ENCODE measurements at regions not wholly inside any gene's neighbourhood (a gene's known extent, or its start where the extent isn't known, plus 50 kb on each side); places are given as distances from the start of the nearest gene placed in this dataset.

DNA sequence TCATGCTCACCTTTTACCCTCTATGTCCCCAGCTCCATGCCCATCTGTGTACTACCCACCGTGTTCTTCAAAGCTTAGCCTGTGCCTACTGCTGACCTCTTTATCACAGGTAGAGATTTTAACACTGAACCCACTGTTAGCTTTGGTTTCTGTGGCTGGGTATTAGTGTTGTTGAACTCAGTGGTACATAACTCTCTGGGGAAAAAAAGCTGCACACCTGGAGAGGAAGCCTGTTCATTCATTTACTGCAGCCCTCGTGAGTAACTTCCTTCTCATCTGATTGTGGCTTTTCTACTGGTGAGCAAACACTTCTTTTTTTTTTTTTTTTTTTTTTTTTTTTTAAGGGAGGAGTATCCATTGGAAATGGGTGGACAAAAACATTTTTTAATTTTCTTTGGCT is 326.3 kb downstream of the CCSER2 start:
- no peak for TF ChIP-seq POLR2A (IDR thresholded peaks at IDR 0.05; ENCODE audit: low read depth, low read length)
- TF ChIP-seq POLR2AphosphoS5 (IDR thresholded peaks at IDR 0.05; ENCODE audit: low read depth, low read length), result no peak
- no peak for TF ChIP-seq TAF1 (IDR thresholded peaks at IDR 0.05; ENCODE audit: borderline replicate concordance, low read depth, low read length)
- FAIRE-seq, result no peak
- DNase-seq (ENCODE audit: insufficient read length), result no peak

DNA sequence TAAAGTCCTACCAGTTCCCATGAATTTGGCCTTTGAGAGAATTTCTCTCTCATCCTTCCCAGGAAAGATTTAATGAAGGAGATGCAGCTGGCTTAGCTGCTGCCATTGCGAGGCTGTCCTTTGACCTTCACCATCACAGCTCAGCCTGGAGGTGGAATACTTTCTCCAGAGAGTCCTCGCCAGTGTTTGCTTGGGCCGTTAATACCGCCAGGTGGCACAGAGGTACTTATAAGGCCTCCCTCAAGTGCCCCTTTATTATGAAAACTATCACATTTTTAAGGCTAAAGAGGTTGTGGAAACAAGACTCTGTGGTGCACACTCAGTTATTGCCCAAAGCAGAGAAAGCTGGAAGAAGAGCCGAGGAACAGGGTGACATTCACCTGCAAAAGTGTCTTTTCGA is 330.6 kb downstream of the CCSER2 start:
- DNase-seq (ENCODE audit: insufficient read length) (no peak), FAIRE-seq (no peak)
- TF ChIP-seq POLR2A (IDR thresholded peaks at IDR 0.05; ENCODE audit: low read depth, low read length) (no peak), TAF1 (IDR thresholded peaks at IDR 0.05; ENCODE audit: borderline replicate concordance, low read depth, low read length) (no peak), POLR2AphosphoS5 (IDR thresholded peaks at IDR 0.05; ENCODE audit: low read depth, low read length) (no peak)

DNA sequence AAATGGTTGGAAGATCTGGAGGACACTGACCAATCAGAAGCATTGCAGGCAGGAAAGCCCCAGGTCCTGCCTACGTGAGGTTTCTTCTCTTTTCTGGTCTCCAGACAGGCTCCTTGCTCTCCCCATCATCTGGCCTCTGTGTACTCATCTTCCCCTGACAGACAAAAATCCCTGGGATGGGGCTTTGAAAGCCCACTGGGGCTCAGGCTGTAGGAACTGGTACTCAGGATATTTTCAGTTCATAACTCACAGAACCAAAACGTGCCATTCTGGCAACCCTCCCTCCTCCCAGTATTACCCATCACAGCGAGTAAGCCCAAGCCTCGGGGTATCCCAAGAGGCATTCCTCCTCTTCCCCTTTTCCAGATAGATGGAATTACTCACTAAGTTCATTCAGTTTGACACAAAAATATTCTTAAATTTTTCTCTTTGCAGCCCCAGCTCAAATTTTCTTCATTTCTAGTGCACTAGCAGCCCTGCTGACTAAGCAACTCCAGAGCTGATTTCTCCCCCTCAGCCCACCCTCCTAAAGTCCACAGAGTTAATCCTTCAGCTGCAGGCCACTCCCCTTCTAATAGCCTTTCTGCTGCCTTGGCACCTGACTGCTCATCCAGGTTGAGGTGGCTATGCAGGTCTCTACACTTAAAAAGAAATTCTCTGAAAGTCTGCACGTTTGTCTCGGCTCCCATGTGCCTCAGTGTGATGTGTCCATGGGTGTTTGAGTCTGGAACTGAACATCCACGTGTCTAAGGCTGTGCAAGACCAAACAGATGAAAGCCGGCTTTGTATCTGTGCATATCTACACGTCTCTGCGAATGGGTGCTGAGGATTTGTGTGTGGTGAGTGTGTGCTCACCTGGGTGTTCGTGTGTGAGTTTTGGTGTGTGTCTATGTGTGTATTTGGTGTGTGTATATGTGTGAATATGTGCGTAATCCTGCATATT is 331.4 kb downstream of the CCSER2 start:
- TF ChIP-seq POLR2AphosphoS5 (IDR thresholded peaks at IDR 0.05; ENCODE audit: low read depth, low read length) (no peak), TAF1 (IDR thresholded peaks at IDR 0.05; ENCODE audit: borderline replicate concordance, low read depth, low read length) (no peak), POLR2A (IDR thresholded peaks at IDR 0.05; ENCODE audit: low read depth, low read length) (no peak)
- FAIRE-seq (no peak), DNase-seq (ENCODE audit: insufficient read length) (no peak)

DNA sequence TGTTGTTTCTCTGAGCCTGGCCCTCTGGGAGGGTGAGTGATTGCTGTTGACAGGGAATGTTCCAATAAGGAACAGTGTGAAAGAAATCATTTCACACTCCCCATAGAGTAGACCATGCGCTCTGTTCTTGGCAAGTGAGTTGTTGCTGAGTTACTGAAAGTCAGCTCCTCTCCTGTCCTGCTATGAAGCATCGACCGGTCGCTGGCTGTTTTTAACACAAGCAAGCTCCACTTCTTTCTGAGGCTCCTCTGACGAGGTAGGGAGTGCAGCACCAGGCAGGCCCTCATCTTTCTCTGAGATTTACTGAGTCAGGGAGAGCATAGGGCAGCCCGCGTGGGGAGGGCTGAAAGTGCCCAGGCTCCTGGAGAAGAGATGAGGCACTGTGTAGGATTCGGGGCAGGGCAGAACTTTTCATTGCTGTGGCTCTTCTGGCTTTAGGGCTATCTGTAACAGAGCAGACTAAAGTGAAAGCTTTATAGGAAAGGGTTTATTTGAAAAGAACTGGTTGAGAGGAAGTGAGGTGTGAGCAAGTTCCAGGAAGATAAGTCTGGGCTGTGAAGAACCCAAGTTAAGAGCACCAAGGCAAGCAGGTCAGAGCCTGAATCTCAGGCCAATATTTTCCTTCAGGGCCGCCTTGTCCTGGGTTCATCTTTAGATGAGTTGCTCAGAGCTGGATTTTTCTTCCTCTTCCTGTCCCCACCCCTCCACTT is 332.2 kb downstream of the CCSER2 start:
- TF ChIP-seq TAF1 (IDR thresholded peaks at IDR 0.05; ENCODE audit: borderline replicate concordance, low read depth, low read length) (no peak), POLR2A (IDR thresholded peaks at IDR 0.05; ENCODE audit: low read depth, low read length) (no peak), POLR2AphosphoS5 (IDR thresholded peaks at IDR 0.05; ENCODE audit: low read depth, low read length) (no peak)
- no peak for DNase-seq (ENCODE audit: insufficient read length)
- no peak for FAIRE-seq

DNA sequence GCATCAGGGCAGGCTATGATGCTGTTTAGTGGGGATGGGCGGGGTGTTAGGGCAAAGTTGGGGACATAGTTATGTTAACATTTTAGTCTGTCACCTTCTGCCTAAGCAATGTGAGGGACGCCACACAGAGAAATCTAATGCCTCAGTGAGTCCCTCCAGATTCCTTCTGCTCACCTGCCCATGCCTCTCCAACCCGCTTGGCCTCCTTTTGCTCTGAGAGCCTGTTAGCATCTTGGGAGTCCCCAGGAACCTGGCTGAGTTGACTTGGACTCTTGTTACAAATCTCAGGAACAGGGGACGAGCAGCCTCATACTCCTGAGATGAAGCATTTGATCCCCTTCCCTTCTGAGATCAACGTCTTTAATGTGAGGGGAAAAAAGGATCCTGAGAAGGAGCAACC is 336.8 kb downstream of the CCSER2 start:
- TF ChIP-seq POLR2A (IDR thresholded peaks at IDR 0.05; ENCODE audit: low read depth, low read length), result no peak
- no peak for TF ChIP-seq TAF1 (IDR thresholded peaks at IDR 0.05; ENCODE audit: borderline replicate concordance, low read depth, low read length)
- no peak for TF ChIP-seq POLR2AphosphoS5 (IDR thresholded peaks at IDR 0.05; ENCODE audit: low read depth, low read length)
- DNase-seq (ENCODE audit: insufficient read length) (no peak), FAIRE-seq (no peak)

DNA sequence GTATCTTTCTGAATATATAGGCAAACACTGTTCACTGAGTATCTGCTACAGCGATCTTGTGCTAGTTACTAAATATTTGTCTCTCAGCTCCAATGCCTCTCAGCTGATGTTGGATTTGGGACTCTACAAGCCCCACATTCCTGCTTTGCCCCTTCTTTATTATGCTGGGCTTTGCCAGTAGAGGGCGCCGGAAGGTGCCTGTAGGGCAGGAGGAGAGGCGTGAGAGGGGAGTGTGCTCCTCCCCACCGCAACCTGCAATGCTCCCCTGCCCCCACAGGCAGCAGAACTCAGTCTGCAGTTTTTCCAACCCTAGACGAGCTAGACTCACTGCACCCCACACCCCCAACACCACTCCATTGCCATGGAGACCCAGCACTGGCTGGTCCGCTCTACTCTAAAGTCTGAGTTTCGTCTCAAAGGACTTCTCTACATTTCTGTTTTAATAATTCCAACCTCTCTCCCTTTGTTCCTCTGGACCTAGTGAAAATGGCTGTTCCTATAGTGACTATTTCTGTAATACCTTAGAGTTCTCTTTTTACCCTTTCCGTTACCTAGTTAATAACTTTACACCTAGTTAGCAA is 337.6 kb downstream of the CCSER2 start:
- FAIRE-seq (no peak), DNase-seq (ENCODE audit: insufficient read length) (peak; percentile 14)
- TF ChIP-seq POLR2A (IDR thresholded peaks at IDR 0.05; ENCODE audit: low read depth, low read length) (no peak), TAF1 (IDR thresholded peaks at IDR 0.05; ENCODE audit: borderline replicate concordance, low read depth, low read length) (no peak), POLR2AphosphoS5 (IDR thresholded peaks at IDR 0.05; ENCODE audit: low read depth, low read length) (no peak)

DNA sequence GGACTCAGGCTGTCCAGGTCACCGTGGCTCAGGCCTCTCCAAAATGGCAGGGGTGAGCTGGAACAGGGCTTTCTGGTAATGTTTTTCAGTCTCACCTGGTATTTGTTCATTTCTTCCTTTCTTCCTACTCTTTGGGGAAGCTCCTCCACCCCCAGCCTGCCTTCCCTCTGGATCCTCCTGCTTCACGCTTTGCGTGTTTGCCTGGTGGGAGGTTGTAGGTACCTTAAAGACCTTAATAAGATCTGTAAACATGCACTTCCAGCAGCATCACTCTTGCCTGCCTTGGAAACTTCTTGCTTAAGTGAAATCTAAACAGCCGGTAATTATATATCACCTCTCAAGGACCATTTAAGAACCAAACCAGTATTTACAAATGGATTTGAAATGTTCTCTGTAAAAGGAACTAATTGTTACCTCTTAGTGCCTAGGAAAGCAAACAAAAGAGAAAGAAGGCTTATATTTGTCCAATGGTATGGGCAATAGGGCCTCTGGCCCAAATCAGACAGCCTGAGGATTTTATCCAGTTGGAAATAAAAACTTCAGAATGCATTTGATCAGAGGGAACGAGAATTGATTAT is 339.9 kb downstream of the CCSER2 start:
- FAIRE-seq (no peak), DNase-seq (ENCODE audit: insufficient read length) (no peak)
- no peak for TF ChIP-seq POLR2A (IDR thresholded peaks at IDR 0.05; ENCODE audit: low read depth, low read length)
- TF ChIP-seq POLR2AphosphoS5 (IDR thresholded peaks at IDR 0.05; ENCODE audit: low read depth, low read length), result no peak
- TF ChIP-seq TAF1 (IDR thresholded peaks at IDR 0.05; ENCODE audit: borderline replicate concordance, low read depth, low read length), result no peak

DNA sequence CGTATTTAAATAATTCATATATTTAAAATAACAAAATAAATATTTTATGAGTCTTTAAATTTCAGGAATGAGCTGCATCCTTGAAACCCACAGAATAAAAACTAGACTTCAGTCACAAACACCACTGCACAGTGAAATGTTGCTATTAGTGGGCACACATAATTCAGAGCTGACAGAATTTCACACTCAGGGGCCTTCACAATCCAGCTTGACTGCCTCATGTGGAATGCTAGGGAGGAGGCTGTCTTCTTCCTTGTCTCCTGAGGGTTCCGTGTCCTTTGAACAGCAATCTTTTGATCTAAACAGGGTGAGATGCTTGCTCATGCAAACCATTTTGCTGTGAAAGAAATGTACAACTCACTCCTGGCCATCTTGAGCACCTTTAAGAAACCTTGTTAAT is 346.7 kb downstream of the CCSER2 start:
- FAIRE-seq, result no peak
- no peak for DNase-seq (ENCODE audit: insufficient read length)
- TF ChIP-seq POLR2AphosphoS5 (IDR thresholded peaks at IDR 0.05; ENCODE audit: low read depth, low read length) (no peak), POLR2A (IDR thresholded peaks at IDR 0.05; ENCODE audit: low read depth, low read length) (no peak), TAF1 (IDR thresholded peaks at IDR 0.05; ENCODE audit: borderline replicate concordance, low read depth, low read length) (no peak)

DNA sequence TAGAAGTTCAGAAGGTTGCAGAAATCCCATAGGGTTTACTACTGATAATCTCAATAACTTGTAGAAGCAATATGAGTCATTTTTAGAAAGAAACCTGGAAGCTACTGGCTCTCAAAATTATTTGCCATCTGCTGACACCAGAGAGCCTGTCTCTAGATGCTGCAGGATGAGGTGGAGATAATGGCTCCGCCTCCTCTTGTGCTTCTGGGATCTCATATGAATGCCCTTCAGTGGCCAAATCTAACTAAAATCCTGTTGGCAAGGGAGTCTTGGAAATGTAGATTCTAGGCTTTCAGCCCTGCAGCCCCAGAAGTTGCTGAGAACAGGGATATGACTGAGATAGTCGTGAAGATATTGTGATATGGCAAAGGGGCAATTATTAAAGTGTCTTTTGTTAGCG is 348.1 kb downstream of the CCSER2 start:
- DNase-seq (ENCODE audit: insufficient read length), result no peak
- TF ChIP-seq TAF1 (IDR thresholded peaks at IDR 0.05; ENCODE audit: borderline replicate concordance, low read depth, low read length) (no peak), POLR2A (IDR thresholded peaks at IDR 0.05; ENCODE audit: low read depth, low read length) (no peak), POLR2AphosphoS5 (IDR thresholded peaks at IDR 0.05; ENCODE audit: low read depth, low read length) (no peak)
- FAIRE-seq, result no peak

DNA sequence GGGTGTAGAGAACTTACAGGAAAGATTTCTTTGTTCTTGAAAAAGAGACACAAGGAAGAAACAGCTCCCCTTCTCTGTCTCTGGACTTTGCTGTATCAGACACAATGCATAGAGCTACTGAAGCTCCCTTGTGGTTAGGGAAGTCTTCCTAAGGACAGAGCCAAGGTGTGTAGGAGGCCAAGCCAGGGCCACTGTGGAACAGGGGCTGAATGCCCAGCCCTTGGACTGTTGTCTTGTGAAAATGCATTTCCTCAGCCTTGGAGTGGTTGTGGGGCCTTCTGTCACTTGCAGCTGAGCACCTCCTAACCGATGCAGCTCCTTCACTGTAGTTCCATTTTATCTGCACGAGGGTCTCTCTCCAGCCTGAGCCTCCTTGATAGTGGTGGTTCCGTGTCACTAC is 353.4 kb downstream of the CCSER2 start:
- TF ChIP-seq POLR2A (IDR thresholded peaks at IDR 0.05; ENCODE audit: low read depth, low read length), result no peak
- TF ChIP-seq POLR2AphosphoS5 (IDR thresholded peaks at IDR 0.05; ENCODE audit: low read depth, low read length), result no peak
- FAIRE-seq (no peak), DNase-seq (ENCODE audit: insufficient read length) (no peak)

DNA sequence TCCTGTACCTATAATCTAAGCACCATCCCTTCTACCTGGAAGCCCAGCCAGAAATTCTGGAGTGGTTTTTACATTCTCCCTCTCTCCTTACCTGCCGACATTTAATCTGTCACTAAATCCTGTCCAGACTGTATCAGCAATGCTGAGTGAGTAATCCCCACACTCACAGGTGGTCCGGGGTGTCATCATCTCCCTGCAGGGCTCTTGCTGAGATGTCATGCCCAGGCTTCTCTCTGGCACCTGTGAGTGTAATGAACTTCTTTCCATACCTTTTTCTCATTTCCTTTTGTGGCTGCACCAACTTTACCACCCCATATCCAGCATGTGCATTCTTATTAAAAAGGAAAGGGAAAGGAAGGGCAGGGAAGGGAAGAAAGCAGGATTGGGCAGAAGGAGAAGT is 355.2 kb downstream of the CCSER2 start:
- TF ChIP-seq POLR2AphosphoS5 (IDR thresholded peaks at IDR 0.05; ENCODE audit: low read depth, low read length) (no peak), TAF1 (IDR thresholded peaks at IDR 0.05; ENCODE audit: borderline replicate concordance, low read depth, low read length) (no peak)
- DNase-seq (ENCODE audit: insufficient read length) (no peak), FAIRE-seq (no peak)

Measured in GM12892 (cell line).